Stimulated activated naive CD8-positive, alpha-beta T cell treated with anti-CD3 and anti-CD28 coated beads, Interleukin-15, Interleukin-2, amounts not matched to agents 100 ng/mL and 50 ng/mL, for 24 hours (primary cell): ENCODE measurements at regions not wholly inside any gene's neighbourhood (a gene's known extent, or its start where the extent isn't known, plus 50 kb on each side); places are given as distances from the start of the nearest gene placed in this dataset.
A peak's percentile ranks its signal among the peaks of the same experiment; 100 is the strongest.
"Not testable (repeated sequence)": the region's sequence is repeated elsewhere in the genome, so short reads cannot be mapped to it uniquely, and the experiment has no call there.

Source experiments
- H3K27ac Mint-ChIP-seq: one replicate; pipeline ENCODE4 v1.8.0; 2021; ENCODE audit warnings: mild to moderate bottlenecking, mixed read lengths
- H3K27me3 Mint-ChIP-seq: one replicate; pipeline ENCODE4 v1.8.0; 2021; ENCODE audit warnings: mixed read lengths
- H3K36me3 Mint-ChIP-seq: one replicate; pipeline ENCODE4 v1.8.0; 2021; ENCODE audit warnings: low read depth, mixed read lengths
- H3K4me1 Mint-ChIP-seq: one replicate; pipeline ENCODE4 v1.8.0; 2021; ENCODE audit warnings: low read depth, mixed read lengths
- H3K4me3 Mint-ChIP-seq: one replicate; pipeline ENCODE4 v1.8.0; 2021; ENCODE audit warnings: mild to moderate bottlenecking, mixed read lengths
- H3K9me3 Mint-ChIP-seq: one replicate; pipeline ENCODE4 v1.8.0; 2021; ENCODE audit warnings: mixed read lengths

DNA sequence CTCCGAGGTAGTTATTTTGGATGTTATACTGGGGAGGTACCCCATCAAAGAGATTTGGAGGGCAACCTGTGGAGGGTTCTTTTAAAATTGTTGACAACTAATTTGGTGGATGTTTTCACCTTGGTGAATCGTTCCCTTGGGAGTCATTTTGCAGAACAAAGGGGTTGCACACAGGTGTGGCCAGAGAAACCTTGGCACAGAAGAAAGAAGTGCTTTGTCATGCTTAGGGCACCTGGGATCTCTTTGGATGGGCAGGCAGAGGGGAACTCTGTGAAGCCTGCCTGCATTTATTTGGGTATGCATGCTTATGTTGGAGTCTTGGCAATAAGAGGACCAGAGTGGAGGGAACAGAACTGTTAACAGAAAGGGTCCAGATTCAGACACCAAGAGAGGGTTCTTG is 376.4 kb upstream of the AMELY start:
- not testable (repeated sequence) for H3K27me3 Mint-ChIP-seq, H3K4me3 Mint-ChIP-seq, H3K9me3 Mint-ChIP-seq
- Mint-ChIP-seq H3K36me3 (peaks cover 38% of the 10 kb centered on the region), H3K27ac (peak overlapping the region; percentile 63), H3K4me1 (peaks cover 64% of the 10 kb centered on the region)

DNA sequence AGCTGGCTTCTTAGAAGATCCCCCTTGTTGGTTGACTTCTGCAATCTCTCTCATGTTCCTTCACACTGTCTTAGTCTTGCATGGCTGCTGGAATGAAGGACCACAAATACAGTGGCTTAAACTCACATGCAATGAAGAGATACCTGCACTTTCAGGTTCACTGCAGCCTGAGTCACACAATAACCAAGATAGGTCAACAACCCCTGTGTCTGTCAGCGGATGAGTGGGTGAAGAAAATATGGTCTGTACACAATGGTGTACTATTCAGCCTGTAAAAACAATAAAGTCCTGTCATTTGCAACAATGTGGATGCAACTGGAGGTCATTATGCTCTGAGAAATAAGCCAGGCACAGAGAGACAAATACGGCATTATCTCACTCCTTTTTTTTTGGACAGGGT is 373.8 kb upstream of the AMELY start:
- Mint-ChIP-seq H3K27ac (no peak overlapping the region), H3K36me3 (peaks cover 37% of the 10 kb centered on the region), H3K4me1 (peaks cover 62% of the 10 kb centered on the region), H3K4me3 (no peak overlapping the region), H3K9me3 (no peaks in the 10 kb centered on the region), H3K27me3 (no peaks in the 10 kb centered on the region)

DNA sequence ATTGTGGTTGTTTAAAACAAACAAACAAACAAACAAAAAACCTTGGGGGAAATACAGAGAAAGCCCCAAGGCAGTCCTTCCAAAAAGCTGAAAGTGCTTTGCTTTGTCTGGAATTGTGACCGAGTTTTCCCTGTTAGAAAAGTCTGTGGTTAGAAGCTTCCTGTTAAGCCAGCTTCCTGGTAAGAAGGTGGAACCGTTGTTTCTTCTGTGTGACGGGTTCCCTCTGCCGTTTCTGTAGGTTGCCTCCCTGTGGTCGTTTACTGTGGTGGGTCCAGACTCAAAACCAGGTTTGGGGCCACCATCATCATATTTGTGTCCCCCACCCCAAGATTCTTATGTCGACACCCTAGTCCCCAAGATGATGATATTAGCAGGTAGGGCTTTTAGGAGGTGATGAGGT is 371.4 kb upstream of the AMELY start:
- no peaks in the 10 kb centered on the region for H3K9me3 Mint-ChIP-seq
- peak overlapping the region; percentile 1 for H3K4me3 Mint-ChIP-seq
- H3K27me3 Mint-ChIP-seq = no peaks in the 10 kb centered on the region
- H3K4me1 Mint-ChIP-seq = peaks cover 66% of the 10 kb centered on the region
- H3K36me3 Mint-ChIP-seq = peaks cover 31% of the 10 kb centered on the region
- peak overlapping the region; percentile 84 for H3K27ac Mint-ChIP-seq

DNA sequence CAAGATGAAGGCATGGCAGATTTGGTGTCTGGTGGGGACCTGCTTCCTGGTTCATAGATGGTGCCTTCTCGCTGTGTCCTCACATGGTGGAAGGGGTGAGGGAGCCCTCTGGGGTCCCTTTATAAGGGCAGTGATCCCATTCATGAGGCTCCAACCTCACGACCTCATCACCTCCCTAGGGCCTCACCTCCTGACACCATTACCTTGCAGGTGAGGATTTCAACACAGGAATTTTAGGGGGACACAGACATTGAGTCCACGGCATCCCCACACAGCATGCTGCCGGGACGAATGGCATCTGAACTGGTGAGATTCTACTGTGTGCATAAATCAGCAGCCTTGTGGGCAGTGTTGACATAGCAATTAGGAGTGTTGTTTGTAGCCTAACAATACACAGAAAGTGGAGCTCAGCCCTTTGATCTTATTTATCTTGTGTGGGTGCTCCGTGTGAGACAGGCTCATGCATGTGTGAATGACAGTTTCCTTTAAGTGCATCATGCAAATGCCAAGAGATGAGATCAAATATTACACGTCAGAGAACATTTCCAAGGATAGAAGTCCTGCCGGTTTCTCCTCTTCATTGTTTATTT is 368.7 kb upstream of the AMELY start:
- peak overlapping the region; percentile 90 for H3K27ac Mint-ChIP-seq
- not testable (repeated sequence) for H3K9me3 Mint-ChIP-seq, H3K27me3 Mint-ChIP-seq
- H3K36me3 Mint-ChIP-seq = peaks cover 22% of the 10 kb centered on the region
- peaks cover 72% of the 10 kb centered on the region for H3K4me1 Mint-ChIP-seq
- peak overlapping the region; percentile 73 for H3K4me3 Mint-ChIP-seq

GRCh38 chrY:7275751-7276150 is 364.2 kb upstream of the AMELY start:
- peaks cover 49% of the 10 kb centered on the region for H3K4me1 Mint-ChIP-seq
- peaks cover 11% of the 10 kb centered on the region for H3K36me3 Mint-ChIP-seq
- no peaks in the 10 kb centered on the region for H3K27me3 Mint-ChIP-seq

DNA sequence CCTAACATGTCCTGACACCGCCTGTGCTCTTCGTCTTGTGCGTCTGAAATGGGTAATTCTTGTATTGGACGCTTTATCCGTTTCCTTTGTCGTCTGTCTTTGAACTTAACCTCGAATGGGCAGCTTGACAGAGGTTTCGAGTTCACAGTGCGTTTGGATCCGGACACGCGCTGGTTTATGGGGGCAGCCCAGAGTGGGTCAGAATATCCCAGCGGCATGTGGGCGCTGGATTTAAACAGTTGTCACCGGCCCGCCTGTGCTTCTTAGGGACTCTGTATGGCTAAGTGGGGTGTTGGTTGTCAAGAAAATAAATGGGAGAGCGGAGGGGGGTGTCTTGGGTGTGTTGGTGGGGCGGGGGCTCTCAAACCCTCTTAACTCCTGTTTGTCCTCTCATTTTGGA is 363.5 kb upstream of the AMELY start:
- Mint-ChIP-seq H3K27ac (peak overlapping the region; percentile 94), H3K4me3 (peak overlapping the region; percentile 98), H3K4me1 (peaks cover 43% of the 10 kb centered on the region), H3K9me3 (no peaks in the 10 kb centered on the region), H3K27me3 (no peaks in the 10 kb centered on the region), H3K36me3 (peaks cover 11% of the 10 kb centered on the region)

More at GRCh38 chrY:7275751-7276150, 364.2 kb upstream of the AMELY start:
- no peaks in the 10 kb centered on the region for H3K9me3 Mint-ChIP-seq
- H3K27ac Mint-ChIP-seq = peak overlapping the region; percentile 94
- peak overlapping the region; percentile 98 for H3K4me3 Mint-ChIP-seq

- Mint-ChIP-seq H3K27me3 (no peaks in the 10 kb centered on the region), H3K4me3 (peak overlapping the region; percentile 98), H3K36me3 (peaks cover 11% of the 10 kb centered on the region), H3K4me1 (peaks cover 37% of the 10 kb centered on the region), H3K9me3 (no peaks in the 10 kb centered on the region), H3K27ac (peak overlapping the region; percentile 94)
Observed at GRCh38 chrY:7274369-7274913, 362.9 kb upstream of the AMELY start.

DNA sequence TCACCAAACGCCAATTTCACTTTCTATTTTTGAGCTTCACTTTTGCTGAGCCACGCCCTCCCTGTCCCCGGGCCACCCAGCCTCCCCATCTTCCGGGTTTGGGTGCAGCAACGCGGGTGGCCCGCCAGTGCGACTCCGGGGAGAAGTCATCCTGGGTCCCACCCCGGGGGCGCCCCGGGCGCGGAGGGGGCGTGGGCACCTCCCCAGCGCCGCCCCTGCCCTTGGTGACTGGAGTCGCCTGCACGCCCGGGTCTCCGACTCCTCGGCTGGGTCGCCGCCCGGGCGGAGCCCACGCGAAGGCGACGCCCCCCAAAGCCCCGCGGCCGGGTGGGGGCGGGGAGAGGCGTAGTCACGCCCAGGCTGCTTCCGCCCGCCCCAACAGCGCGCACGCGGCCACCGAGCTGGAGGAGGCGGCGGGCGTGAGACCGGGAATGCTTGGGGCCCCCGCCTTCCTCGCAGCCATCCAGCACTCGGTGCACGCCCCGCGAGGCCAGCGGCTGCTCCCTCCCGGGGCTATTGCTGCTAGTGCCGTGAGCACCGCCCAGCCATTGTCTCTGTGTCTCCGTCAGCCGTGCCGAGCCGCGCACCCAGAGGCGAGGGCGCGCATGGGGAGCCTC is 362.1 kb upstream of the AMELY start:
- Mint-ChIP-seq H3K27ac (peak overlapping the region; percentile 95), H3K27me3 (no peaks in the 10 kb centered on the region), H3K4me3 (peak overlapping the region; percentile 91), H3K9me3 (no peaks in the 10 kb centered on the region), H3K4me1 (peaks cover 29% of the 10 kb centered on the region), H3K36me3 (peaks cover 11% of the 10 kb centered on the region)

- Mint-ChIP-seq H3K9me3 (no peaks in the 10 kb centered on the region), H3K4me3 (peak overlapping the region; percentile 91), H3K4me1 (peaks cover 20% of the 10 kb centered on the region), H3K36me3 (peaks cover 11% of the 10 kb centered on the region), H3K27ac (peak overlapping the region; percentile 95), H3K27me3 (no peaks in the 10 kb centered on the region)
Observed at GRCh38 chrY:7272556-7273195, 361.1 kb upstream of the AMELY start.

DNA sequence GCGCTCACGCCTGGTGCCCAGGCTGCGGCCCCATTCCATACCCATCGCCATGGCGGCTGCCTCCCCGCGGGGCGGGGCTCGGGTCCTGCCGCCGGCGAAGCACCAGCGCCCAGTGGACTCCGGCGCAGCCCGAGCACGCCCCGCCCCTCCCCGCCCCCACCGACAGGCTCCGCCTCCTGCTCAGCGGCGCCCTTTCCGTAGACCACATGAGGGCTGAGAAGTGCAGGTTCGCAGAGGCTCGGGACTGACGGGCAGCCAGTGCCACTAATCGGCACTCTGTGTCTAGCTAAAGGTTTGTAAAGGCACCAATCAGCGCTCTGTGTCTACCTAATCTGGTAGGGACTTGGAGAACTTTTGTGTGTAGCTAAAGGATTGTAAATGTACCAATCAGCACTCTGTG is 352.2 kb upstream of the AMELY start:
- Mint-ChIP-seq H3K27me3 (no peaks in the 10 kb centered on the region), H3K4me1 (no peaks in the 10 kb centered on the region), H3K9me3 (no peaks in the 10 kb centered on the region)

DNA sequence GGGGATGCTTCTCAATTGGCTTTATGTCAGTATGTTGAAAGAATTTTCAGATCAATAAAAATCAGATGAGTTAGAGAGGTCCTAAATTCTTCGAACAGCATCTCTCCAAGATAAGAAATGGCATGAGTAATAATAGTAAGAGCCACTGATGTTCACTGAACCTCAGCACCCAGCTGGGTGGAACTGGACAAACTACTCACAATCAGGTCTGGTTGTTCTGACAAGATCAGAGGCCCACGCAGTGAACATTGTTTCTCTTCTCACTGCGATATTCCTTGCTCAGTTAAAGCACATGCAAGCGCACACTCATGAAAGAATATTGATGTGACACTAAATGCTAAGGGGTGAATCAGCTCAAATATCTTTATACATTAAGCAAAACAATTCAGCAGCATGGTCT is 351.0 kb upstream of the AMELY start:
- Mint-ChIP-seq H3K9me3 (peaks cover 4% of the 10 kb centered on the region), H3K4me1 (no peaks in the 10 kb centered on the region), H3K27me3 (no peaks in the 10 kb centered on the region), H3K4me3 (no peak overlapping the region), H3K36me3 (no peaks in the 10 kb centered on the region), H3K27ac (no peak overlapping the region)

More for the DNA sequence above, 352.2 kb upstream of the AMELY start:
- Mint-ChIP-seq H3K4me3 (no peak overlapping the region), H3K36me3 (no peaks in the 10 kb centered on the region), H3K27ac (no peak overlapping the region)

- Mint-ChIP-seq H3K36me3 (peaks cover 3% of the 10 kb centered on the region), H3K4me1 (peaks cover 2% of the 10 kb centered on the region), H3K4me3 (no peak overlapping the region), H3K27me3 (no peaks in the 10 kb centered on the region), H3K9me3 (peaks cover 9% of the 10 kb centered on the region), H3K27ac (no peak overlapping the region)
Observed at GRCh38 chrY:7261254-7261653, 349.7 kb upstream of the AMELY start.

- Mint-ChIP-seq H3K27ac (peak overlapping the region; percentile 59), H3K36me3 (no peaks in the 10 kb centered on the region), H3K4me3 (peak overlapping the region; percentile 44), H3K4me1 (peaks cover 40% of the 10 kb centered on the region), H3K27me3 (no peaks in the 10 kb centered on the region), H3K9me3 (peaks cover 8% of the 10 kb centered on the region)
Observed at GRCh38 chrY:7240101-7240500, 328.5 kb upstream of the AMELY start.

DNA sequence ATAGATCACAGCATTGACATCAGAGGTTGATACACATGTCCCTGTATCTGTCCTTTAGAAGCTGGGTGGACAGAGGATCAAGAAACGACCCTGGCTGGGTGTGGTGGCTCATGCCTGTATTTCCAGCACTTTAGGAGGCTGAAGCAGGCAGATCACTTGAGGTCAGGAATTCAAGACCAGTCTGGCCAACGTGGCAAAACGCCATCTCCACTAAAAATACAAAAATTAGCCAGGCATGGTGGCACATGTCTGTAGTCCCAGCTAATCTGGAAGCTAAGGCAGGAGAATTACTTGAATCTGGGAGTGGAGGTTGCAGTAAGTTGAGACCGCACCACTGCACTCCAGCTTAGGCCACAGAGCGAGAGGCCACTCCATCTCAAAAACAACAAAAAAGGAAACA is 300.4 kb upstream of the AMELY start:
- Mint-ChIP-seq H3K36me3 (no peaks in the 10 kb centered on the region), H3K9me3 (no peaks in the 10 kb centered on the region), H3K4me3 (no peak overlapping the region), H3K27ac (no peak overlapping the region), H3K4me1 (no peaks in the 10 kb centered on the region), H3K27me3 (no peaks in the 10 kb centered on the region)

GRCh38 chrY:7204456-7204855 is 292.9 kb upstream of the AMELY start:
- Mint-ChIP-seq H3K27ac (no peak overlapping the region), H3K4me1 (no peaks in the 10 kb centered on the region), H3K36me3 (no peaks in the 10 kb centered on the region), H3K27me3 (no peaks in the 10 kb centered on the region), H3K4me3 (no peak overlapping the region), H3K9me3 (no peaks in the 10 kb centered on the region)
